ENCODE measurements at regions not wholly inside any gene's neighbourhood (a gene's known extent, or its start where the extent isn't known, plus 50 kb on each side); places are given as distances from the start of the nearest gene placed in this dataset.

- Histone ChIP-seq H3K79me2 (ENCODE audit: insufficient read depth, low read length) (no peaks in the 10 kb centered on the region), H4K20me1 (ENCODE audit: low read depth, low read length) (no peaks in the 10 kb centered on the region), H3K4me2 (ENCODE audit: low read depth, low read length, poor library complexity, severe bottlenecking) (no peak overlapping the region), H3K27ac (ENCODE audit: low read depth, low read length) (no peak overlapping the region), H2AFZ (ENCODE audit: low read depth, low read length, severe bottlenecking) (no peak overlapping the region), H3K9me2 (replicated peaks; ENCODE audit: insufficient read depth, low read length) (peaks cover 4% of the 10 kb centered on the region; the same call in 1 of the 2 replicates), H3K9ac (ENCODE audit: low read length) (no peak overlapping the region), H3F3A (ENCODE audit: insufficient read depth) (no peaks in the 10 kb centered on the region), H3K27me3 (ENCODE audit: low read length) (no peaks in the 10 kb centered on the region), H3K9me3 (ENCODE audit: insufficient read depth, low read length) (no peaks in the 10 kb centered on the region), H3K36me3 (ENCODE audit: low read length) (no peaks in the 10 kb centered on the region), H3K4me3 (ENCODE audit: insufficient read depth, low read length, poor library complexity, severe bottlenecking) (no peak overlapping the region)
- TF ChIP-seq EZH2phosphoT487 (conservative IDR thresholded peaks at IDR 0.05; ENCODE audit: low read length): no peak
- TF ChIP-seq CTCF (IDR thresholded peaks at IDR 0.05; ENCODE audit: insufficient read depth, low read length, poor library complexity, severe bottlenecking): no peak
Measured at GRCh38 chr5:108620516-108620915, 127.2 kb upstream of the FER start.

- Histone ChIP-seq H3K9me3 (ENCODE audit: insufficient read depth, low read length) (no peaks in the 10 kb centered on the region), H3K9ac (ENCODE audit: low read length) (no peak overlapping the region), H3K9me2 (replicated peaks; ENCODE audit: insufficient read depth, low read length) (peaks cover 4% of the 10 kb centered on the region; the same call in 1 of the 2 replicates), H3K79me2 (ENCODE audit: insufficient read depth, low read length) (no peaks in the 10 kb centered on the region), H3K4me3 (ENCODE audit: insufficient read depth, low read length, poor library complexity, severe bottlenecking) (no peak overlapping the region), H4K20me1 (ENCODE audit: low read depth, low read length) (no peaks in the 10 kb centered on the region), H3K27me3 (ENCODE audit: low read length) (no peaks in the 10 kb centered on the region), H2AFZ (ENCODE audit: low read depth, low read length, severe bottlenecking) (no peak overlapping the region), H3K4me2 (ENCODE audit: low read depth, low read length, poor library complexity, severe bottlenecking) (no peak overlapping the region), H3F3A (ENCODE audit: insufficient read depth) (no peaks in the 10 kb centered on the region), H3K27ac (ENCODE audit: low read depth, low read length) (no peak overlapping the region), H3K36me3 (ENCODE audit: low read length) (no peaks in the 10 kb centered on the region)
- TF ChIP-seq CTCF (IDR thresholded peaks at IDR 0.05; ENCODE audit: insufficient read depth, low read length, poor library complexity, severe bottlenecking): no peak
- no peak for TF ChIP-seq EZH2phosphoT487 (conservative IDR thresholded peaks at IDR 0.05; ENCODE audit: low read length)
Measured at GRCh38 chr5:108619815-108620214, 127.9 kb upstream of the FER start.

GRCh38 chr5:108617467-108618435, 129.9 kb upstream of the FER start:
- H3K36me3 ChIP-seq (ENCODE audit: low read length): no peaks in the 10 kb centered on the region
- H3K9me2 ChIP-seq (replicated peaks; ENCODE audit: insufficient read depth, low read length): peaks cover 4% of the 10 kb centered on the region; the same call in 1 of the 2 replicates
- H3K4me2 ChIP-seq (ENCODE audit: low read depth, low read length, poor library complexity, severe bottlenecking): no peak overlapping the region
- no peak overlapping the region for H3K9ac ChIP-seq (ENCODE audit: low read length)
- no peak overlapping the region for H3K4me3 ChIP-seq (ENCODE audit: insufficient read depth, low read length, poor library complexity, severe bottlenecking)
- no peaks in the 10 kb centered on the region for H3K27me3 ChIP-seq (ENCODE audit: low read length)
- no peaks in the 10 kb centered on the region for H3K9me3 ChIP-seq (ENCODE audit: insufficient read depth, low read length)
- TF ChIP-seq CTCF (IDR thresholded peaks at IDR 0.05; ENCODE audit: insufficient read depth, low read length, poor library complexity, severe bottlenecking) (no peak), EZH2phosphoT487 (conservative IDR thresholded peaks at IDR 0.05; ENCODE audit: low read length) (no peak)
- H4K20me1 ChIP-seq (ENCODE audit: low read depth, low read length): no peaks in the 10 kb centered on the region
- no peak overlapping the region for H2AFZ ChIP-seq (ENCODE audit: low read depth, low read length, severe bottlenecking)
- H3F3A ChIP-seq (ENCODE audit: insufficient read depth): no peaks in the 10 kb centered on the region
- no peaks in the 10 kb centered on the region for H3K79me2 ChIP-seq (ENCODE audit: insufficient read depth, low read length)
- no peak overlapping the region for H3K27ac ChIP-seq (ENCODE audit: low read depth, low read length)

All from SU-DHL-6 (cell line).